ENCODE measurements at regions not wholly inside any gene's neighbourhood (a gene's known extent, or its start where the extent isn't known, plus 50 kb on each side); places are given as distances from the start of the nearest gene placed in this dataset.
A peak's percentile ranks its signal among the peaks of the same experiment; 100 is the strongest.
"Not testable (repeated sequence)": the region's sequence is repeated elsewhere in the genome, so short reads cannot be mapped to it uniquely, and the experiment has no call there.

- no peak for DNase-seq
These were observed 85.4 kb upstream of the IGFBP7 start for GRCh38 chr4:57195622-57196021.

- DNase-seq: no peak
These were observed 84.0 kb upstream of the IGFBP7 start for GRCh38 chr4:57194068-57194611.

- no peak for DNase-seq
These were observed 83.1 kb upstream of the IGFBP7 start for GRCh38 chr4:57193209-57193810.

GRCh38 chr4:57191523-57192034, 81.4 kb upstream of the IGFBP7 start:
- no peak for DNase-seq

GRCh38 chr4:57190601-57191481, 80.7 kb upstream of the IGFBP7 start:
- no peak for DNase-seq

GRCh38 chr4:57187246-57187645, 77.1 kb upstream of the IGFBP7 start:
- no peak for DNase-seq

- DNase-seq: no peak
These were observed 74.3 kb upstream of the IGFBP7 start for GRCh38 chr4:57184378-57185029.

GRCh38 chr4:57182132-57182874, 72.1 kb upstream of the IGFBP7 start:
- no peak for DNase-seq

- not testable (repeated sequence) for DNase-seq
These were observed 63.0 kb upstream of the IGFBP7 start for GRCh38 chr4:57173136-57173535.

- DNase-seq: no peak
These were observed 61.9 kb upstream of the IGFBP7 start for GRCh38 chr4:57172065-57172464.

- no peak for DNase-seq
These were observed 58.8 kb upstream of the IGFBP7 start for GRCh38 chr4:57168982-57169381.

- DNase-seq: peak; percentile 44
These were observed 53.6 kb upstream of the IGFBP7 start for GRCh38 chr4:57163530-57164459.

- DNase-seq: no peak
These were observed 52.4 kb upstream of the IGFBP7 start for GRCh38 chr4:57162499-57163019.
